GM13977 (cell line): ENCODE measurements at regions not wholly inside any gene's neighbourhood (a gene's known extent, or its start where the extent isn't known, plus 50 kb on each side); places are given as distances from the start of the nearest gene placed in this dataset.

ENCODE experiments used
- DNase-seq: peaks from one replicate; pipeline ENCODE4 v3.0.0; 2012; ENCODE audit warnings: low spot score
- in situ Hi-C: fragments of 300-500 bp; cut with MboI; formaldehyde crosslinking; loops from one replicate; pipeline ENCODE4 v1.12.0; 2022; ENCODE audit warnings: low sequenced_read_pairs, low pct_unique_long_range_greater_than_20kb, mixed read lengths, inconsistent platforms; ENCODE audit not compliant: unreplicated experiment
- TF ChIP-seq, protein P1 (sequence below): IDR thresholded peaks from 2 replicates; pipeline ENCODE4 v1.5.1; 2012; ENCODE audit warnings: mild to moderate bottlenecking, control low read depth; ENCODE audit not compliant: insufficient read depth; ENCODE audit errors: extremely low read depth, missing control alignments

DNA sequence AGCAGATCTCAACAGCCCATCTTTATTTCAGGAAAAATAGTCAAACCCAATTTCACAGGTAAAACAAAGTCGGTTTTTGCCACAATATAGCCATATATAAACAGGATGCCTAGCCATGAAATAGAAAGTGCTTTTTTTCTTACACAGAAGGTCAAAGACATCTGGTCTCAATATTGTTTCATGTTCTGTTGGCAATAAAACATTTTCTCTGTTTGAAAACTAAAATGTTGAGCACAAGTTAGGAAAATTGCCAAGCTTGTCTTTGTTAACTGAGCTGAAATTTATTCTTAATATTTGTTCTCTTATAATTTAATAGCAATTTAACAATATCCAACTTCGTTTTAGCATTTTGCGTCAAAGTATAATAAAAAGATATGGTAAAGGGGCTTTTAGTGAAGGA lies 673.4 kb downstream of the DTWD2 start:
- no peak for DNase-seq
- TF ChIP-seq, protein P1, sequence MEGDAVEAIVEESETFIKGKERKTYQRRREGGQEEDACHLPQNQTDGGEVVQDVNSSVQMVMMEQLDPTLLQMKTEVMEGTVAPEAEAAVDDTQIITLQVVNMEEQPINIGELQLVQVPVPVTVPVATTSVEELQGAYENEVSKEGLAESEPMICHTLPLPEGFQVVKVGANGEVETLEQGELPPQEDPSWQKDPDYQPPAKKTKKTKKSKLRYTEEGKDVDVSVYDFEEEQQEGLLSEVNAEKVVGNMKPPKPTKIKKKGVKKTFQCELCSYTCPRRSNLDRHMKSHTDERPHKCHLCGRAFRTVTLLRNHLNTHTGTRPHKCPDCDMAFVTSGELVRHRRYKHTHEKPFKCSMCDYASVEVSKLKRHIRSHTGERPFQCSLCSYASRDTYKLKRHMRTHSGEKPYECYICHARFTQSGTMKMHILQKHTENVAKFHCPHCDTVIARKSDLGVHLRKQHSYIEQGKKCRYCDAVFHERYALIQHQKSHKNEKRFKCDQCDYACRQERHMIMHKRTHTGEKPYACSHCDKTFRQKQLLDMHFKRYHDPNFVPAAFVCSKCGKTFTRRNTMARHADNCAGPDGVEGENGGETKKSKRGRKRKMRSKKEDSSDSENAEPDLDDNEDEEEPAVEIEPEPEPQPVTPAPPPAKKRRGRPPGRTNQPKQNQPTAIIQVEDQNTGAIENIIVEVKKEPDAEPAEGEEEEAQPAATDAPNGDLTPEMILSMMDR: no peak
- in situ Hi-C loops: no loop called here

DNA sequence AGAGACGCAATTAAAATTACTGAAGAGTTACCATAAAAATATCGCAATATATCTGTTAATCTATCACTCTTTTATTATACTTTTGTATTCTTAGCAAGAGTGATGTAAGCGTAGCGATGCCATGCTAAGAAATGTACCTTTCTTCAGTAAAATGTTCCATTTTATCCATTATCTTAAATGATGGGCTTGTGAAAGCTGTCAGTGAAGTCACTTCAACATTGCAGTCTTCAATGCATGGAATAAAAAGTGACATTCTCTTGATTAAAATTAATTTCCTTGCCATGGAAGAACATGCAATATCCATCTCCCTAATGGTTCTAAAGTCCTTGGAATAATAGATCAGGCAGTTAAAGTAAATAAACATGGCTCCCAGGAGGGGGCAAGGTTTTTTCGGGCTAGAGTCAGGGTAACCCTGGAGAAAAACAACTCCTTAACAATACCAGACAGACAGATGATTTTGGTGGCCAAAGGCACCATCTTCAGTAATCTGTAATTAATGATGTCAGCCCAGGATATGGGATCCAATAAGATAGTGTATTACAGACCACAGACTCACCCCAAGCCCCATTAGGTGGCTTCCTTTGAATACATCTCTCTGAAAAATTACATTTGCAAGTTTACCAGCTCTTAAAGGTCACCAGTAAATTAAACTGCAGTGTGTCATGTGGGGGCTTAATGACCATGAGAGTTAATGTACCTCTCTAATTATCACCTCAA lies 677.1 kb downstream of the DTWD2 start:
- in situ Hi-C loops: no loop called here
- TF ChIP-seq, protein P1: no peak
- no peak for DNase-seq

DNA sequence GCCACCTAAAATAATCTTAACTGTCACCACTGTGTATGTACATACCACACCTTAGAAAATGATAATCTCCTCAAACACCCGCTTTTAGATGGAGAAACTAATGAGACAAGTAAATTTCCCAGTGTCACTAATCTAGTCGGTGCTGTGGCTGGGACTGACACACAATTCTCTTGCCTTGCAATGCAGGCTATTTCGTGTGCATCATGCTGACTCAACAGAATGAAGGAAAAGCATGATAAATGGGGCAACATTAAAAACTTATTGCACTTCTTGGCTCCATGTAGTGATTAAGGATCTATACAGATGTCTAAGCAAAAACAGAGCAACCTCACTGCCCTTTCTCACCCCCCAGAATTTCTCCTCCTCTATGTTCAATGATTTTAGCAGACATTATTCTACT lies 677.9 kb downstream of the DTWD2 start:
- in situ Hi-C loops: no loop called here
- no peak for DNase-seq
- TF ChIP-seq, protein P1: no peak

DNA sequence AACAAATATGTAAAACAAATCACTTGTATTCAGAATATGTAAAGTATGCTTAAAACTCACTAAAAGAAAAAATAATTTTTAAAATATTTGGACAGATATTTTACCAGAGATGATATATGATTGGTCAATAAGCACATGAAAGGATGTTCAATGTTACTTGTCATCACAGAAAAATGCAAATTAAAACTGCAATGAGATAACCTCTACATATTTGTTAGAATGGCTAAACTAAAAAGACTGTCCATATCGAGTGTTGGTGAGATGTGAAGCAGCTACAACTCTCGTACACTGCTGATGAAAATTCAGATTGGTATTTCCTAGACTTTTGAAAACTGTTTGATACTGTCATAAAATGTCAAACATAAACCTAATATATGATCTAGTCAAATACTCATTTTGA lies 685.1 kb downstream of the DTWD2 start:
- in situ Hi-C loops: no loop called here
- no peak for DNase-seq
- TF ChIP-seq, protein P1: no peak

DNA sequence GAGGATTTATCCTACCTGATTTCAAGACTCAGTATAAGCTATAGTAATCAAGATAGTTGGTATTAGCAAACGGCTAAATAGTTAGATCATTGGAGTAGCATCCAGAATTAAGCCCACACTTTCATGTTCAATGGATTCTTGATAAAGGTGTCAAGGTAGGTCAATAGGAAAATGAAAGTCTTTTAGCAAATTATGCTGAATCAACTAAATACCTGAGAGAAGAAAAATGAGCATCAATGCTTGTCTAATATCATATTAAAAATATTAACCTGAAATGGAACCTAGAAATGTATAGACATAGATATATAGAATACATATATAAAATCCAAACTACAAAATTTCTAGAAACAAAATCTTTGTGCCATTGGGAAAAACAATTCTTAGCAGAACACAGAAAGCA lies 685.6 kb downstream of the DTWD2 start:
- TF ChIP-seq, protein P1: no peak
- in situ Hi-C loops: no loop called here
- DNase-seq: no peak

DNA sequence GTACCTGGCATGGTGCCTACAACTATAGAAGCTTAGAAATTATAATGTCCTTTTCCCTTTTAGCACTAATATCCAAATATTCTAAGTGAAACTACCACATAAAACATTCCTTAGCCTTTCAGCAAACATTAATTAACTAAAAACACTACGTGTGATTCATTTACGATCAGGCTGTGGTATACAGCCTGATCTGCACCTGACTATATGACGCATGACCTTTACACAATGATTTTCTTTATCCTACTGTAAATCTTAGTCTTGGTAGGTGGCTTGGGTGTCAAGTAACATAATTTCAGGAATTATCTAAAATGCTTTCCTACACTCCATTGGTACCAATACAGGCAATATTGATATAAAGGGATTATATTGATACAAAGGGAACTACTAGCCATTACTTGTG lies 686.7 kb downstream of the DTWD2 start:
- TF ChIP-seq, protein P1: no peak
- no peak for DNase-seq
- in situ Hi-C loops: no loop called here
